ENCODE measurements at regions not wholly inside any gene's neighbourhood (a gene's known extent, or its start where the extent isn't known, plus 50 kb on each side); places are given as distances from the start of the nearest gene placed in this dataset.

GRCh38 chr13:29901710-29902631 is 51.6 kb upstream of the UBL3 start:
- intact Hi-C loops (cut with micrococcal nuclease; ENCODE audit: unreplicated experiment) = no loop called here
- POLR2A ChIA-PET (ENCODE audit: low non-redundant PET) = no interaction called here
- no peak overlapping the region for H3K4me3 ChIP-seq (ENCODE audit: low read depth, low read length, poor library complexity, severe bottlenecking)
- no peaks in the 10 kb centered on the region for H3K27me3 ChIP-seq (replicated peaks; ENCODE audit: insufficient read depth, low read depth, low read length, poor library complexity)
- BruUV-seq (replicated peaks) = no TSS peak
- H3K27ac ChIP-seq (ENCODE audit: low read depth, low read length, poor library complexity, severe bottlenecking) = no peak overlapping the region
- CTCF ChIA-PET = no interaction called here
- no peak for TF ChIP-seq CTCF (conservative IDR thresholded peaks at IDR 0.05; ENCODE audit: low read depth, low read length)
- no peak for TF ChIP-seq EZH2 (IDR thresholded peaks at IDR 0.05; ENCODE audit: borderline replicate concordance, low read depth, low read length, poor library complexity, severe bottlenecking)
- H3K36me3 ChIP-seq (ENCODE audit: insufficient read depth, low read length, poor library complexity, severe bottlenecking) = no peaks in the 10 kb centered on the region
- peak; percentile 66 for DNase-seq (ENCODE audit: low spot score)
- peaks cover 3% of the 10 kb centered on the region for H3K4me1 ChIP-seq (ENCODE audit: insufficient read depth, low read length, poor library complexity, severe bottlenecking)
- peaks cover 6% of the 10 kb centered on the region for H3K9me3 ChIP-seq (ENCODE audit: low read depth, low read length, poor library complexity, severe bottlenecking)
